GM18498 (cell line): ENCODE measurements at regions not wholly inside any gene's neighbourhood (a gene's known extent, or its start where the extent isn't known, plus 50 kb on each side); places are given as distances from the start of the nearest gene placed in this dataset.
"Not testable (repeated sequence)": the region's sequence is repeated elsewhere in the genome, so short reads cannot be mapped to it uniquely, and the experiment has no call there.

Experiments used
- ATAC-seq: cut with Tn5 transposase; IDR thresholded peaks from one replicate; pipeline ENCODE4 v1.9.1; 2021; ENCODE audit warnings: mild to moderate bottlenecking, moderate library complexity; ENCODE audit not compliant: unreplicated experiment

DNA sequence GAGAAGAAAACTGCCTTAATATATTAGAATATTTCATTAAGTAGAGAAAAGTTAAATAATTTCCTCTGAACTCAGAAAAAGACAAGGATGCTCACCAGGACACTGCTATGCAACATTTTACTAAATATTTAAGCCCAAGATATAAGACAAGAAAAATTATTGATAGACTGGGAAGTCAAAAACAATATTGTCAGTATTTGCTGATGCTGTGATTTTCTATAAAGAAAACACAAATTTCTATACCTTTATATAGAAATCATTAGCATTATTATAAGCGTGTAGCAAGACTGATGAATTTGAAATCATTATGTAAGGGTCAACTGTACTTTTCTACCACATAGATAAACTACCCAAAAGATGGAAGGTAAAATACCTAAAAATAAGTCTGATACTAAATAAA, 451.0 kb downstream of the RNF144A start:
- no peak for ATAC-seq

DNA sequence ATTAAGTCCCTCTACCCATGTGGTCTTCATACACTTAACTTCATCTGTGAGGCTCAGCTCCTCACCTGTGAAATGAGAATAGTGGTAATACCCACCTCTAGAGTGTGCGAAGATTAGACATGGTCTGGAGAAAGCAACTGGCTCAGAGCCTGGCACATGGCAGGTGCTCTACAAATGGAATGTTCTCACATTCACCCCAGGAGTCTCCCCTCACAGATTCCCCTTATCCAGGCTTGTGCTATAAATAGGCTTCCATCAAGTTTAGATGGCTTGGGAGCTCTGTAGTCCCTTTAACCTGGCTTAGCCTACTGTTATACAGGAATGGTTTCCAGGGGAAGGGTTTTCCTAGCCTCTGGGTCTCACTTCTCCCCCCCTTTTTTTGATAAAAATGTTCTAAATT, 455.9 kb downstream of the RNF144A start:
- no peak for ATAC-seq

DNA sequence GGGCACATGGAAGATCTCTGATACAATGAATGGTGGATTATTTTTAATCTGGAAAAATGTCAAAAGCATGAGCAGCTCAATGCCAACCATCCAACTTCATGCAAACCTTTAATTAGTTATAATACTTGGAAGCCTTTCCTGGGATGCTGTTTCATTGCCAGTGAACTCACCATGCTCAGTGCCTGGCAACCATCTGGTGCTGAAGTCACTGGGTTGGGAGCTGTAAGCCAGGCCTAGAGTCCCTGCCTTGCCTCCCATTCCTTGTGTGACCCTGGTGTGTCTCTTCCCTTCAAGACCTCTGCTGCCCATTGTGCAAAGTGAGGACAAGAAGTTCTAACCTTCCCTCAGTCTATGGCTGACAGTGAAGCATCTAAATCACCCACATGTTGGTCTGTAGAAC, 458.7 kb downstream of the RNF144A start:
- ATAC-seq = no peak

DNA sequence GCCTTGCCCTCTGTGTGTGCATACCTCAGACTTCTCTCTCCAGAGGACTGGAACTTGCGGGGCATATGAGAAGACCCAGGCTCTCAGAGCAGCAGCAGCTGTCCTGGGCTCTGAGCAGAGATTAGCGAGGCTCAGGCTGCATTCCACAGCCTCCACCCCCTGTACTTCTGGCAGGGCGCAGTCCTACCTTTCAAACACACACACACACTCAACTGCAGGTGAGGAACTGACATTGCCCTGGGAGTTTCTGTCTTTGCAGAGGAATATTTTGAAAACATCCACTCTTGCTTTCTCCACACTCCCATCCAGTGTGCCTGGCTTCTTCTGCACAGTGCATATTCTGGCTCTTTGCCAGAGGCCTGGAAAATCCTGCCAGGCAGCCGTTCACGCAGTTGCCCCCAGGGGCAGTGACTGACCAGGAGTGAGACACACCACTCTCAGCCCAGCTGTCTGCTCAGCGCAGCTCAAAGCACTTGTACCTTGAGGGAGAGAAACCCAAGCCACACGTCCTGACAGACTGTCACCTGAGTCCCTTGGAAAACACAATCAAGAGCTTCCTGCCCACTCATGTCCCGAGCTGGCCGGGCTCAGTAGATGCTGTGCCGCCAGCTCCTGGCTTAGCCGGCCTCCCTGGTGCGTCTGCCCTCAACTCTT, 460.8 kb downstream of the RNF144A start:
- ATAC-seq = no peak

DNA sequence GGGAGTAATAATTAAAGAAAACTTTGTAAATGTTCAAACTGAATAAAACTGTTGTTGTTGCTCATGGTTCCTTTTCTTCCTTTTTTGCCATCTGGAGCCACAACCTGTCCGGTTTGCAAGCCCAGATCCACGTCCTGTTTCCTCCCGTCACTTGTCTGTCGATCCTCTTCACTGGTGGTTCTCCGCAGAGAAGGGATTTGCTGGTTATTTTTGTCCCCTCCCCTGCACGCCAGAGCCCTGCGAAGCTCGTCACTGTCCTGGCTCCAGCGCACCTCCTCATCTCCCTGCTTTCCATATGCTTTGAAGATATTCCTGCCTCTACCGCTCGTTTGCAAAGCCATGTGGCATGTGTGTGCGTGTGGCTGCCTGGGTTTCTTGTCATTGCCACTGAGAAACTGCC, 461.4 kb downstream of the RNF144A start:
- ATAC-seq = no peak

DNA sequence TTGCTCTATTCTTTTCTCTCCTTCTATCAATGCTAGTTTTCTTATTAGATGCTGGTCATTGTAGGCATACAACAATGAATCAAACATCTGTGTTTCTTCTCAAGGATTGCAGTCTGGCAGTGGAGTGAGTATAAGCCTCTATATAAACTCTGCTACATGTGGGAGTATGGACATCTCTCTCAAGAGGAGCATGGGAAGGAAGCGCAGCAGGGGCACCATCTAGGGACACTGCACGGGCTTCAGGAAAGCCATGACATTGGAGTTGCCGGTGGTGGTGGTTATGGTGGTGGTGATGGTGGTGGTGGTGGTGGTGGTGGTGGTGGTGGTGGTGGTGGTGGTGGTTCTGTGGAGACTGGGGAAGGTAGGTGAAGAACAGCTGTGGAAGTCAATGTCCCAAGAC, 462.6 kb downstream of the RNF144A start:
- ATAC-seq = no peak

DNA sequence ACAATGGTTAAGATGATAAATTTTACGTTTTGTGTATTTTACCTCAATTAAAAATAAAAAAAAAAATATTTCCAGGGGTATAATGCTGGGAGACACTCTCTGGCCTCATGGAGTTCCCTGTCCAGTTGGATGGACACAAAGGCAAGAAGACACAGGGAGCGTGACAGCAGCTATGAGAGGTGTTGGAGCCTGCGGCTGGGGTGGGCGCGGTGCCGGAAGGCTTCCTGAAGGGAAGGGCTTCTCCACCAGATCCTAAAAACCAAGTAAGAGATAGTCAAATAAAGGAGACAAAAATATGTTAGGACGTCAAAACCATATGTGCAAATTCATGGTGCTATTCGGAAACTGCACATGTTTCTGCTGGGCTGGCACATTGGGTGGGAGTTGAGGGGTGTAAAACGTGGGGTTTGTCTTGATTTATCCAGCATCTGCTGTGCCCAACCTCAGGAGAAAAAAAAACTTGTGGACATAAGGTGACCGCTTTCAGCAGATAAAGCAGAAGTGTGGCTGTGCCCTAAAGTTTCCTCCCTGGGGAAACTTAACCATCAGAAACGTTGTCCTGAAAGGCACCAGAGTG, 467.6 kb downstream of the RNF144A start:
- ATAC-seq = no peak

DNA sequence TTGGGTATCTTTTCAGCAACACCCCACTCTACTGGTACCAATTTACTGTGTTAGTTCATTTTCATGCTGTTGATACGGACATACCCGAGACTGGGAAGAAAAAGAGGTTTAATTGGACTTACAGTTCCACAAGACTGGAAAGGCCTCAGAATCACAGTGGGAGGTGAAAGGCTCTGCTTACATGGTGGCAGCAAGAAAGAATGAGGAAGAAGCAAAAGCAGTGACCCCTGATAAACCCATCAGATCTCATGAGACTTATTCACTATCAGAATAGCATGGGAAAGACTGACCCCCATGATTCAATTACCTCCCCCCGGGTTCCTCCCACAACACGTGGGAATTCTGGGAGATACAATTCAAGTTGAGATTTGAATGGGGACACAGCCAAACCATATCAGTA, 473.1 kb downstream of the RNF144A start:
- not testable (repeated sequence) for ATAC-seq

DNA sequence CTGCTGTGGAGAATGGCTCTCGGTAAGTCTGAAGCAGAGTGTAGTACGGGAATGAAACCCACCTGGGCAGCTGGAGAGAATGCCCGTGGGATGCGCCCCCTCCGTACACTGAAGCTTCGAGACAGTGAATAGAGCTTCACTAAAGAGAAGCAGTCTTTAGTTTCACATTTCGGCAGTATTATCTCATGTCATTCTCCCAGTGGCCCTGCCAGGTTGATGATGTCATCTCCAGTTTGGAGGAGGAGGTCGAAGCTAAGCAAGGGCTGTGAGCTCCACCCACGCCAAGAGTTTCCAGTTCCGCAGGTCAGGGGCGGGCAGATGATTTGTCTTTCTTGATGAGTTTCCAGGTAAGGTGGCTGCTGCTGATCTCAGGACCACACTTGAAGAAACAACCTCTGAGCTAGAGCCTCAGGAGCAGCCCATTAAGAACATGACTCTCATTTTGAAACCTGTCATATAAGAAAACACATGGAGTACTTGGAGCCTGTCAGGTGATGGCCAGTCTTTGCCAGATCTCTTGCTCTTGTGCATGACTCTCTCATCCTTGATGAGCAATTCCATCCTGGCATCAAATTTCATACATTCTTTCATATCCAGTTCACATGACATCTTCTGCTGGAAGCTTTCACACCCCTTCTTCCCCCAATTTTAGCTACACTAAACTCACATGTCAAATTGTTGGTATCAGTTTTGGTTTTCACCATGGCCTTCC, 475.0 kb downstream of the RNF144A start:
- ATAC-seq = no peak

DNA sequence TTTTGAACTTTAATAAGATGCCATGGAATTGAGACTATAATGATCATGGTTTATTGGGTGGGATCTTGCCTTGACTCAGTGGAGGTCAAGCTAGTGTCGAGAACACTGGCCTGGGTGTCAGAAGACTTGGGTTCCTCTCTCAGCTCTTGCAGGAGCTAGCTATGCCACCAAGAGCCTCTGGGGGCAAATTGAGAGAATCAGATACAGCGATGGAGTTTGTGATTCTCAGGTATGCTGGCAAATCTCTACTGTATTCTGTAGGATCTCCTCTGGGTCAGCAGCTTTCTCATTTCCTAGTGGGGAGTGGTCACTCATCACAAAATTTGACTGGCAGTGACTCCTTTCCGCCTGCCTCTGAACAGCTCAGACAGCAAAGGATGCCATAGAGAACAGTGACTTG, 477.0 kb downstream of the RNF144A start:
- ATAC-seq = no peak

DNA sequence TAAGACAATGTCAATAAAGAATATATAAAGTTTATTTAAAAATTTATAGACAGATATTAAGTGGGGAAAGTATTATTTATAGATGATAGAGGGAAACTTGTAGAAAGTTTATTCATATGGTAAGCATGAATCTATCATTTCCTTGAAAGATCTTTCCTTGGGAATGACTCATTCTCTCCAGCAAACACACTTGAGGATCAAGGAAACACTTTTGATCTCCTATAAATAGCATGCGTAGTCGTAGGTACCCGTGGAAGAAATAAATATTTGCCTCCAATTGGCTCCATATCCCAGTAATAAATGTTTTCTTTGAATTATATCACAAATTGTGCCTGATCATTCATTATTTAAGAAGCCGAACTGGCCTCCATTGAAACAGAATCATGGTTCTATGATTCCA, 483.4 kb downstream of the RNF144A start:
- no peak for ATAC-seq

DNA sequence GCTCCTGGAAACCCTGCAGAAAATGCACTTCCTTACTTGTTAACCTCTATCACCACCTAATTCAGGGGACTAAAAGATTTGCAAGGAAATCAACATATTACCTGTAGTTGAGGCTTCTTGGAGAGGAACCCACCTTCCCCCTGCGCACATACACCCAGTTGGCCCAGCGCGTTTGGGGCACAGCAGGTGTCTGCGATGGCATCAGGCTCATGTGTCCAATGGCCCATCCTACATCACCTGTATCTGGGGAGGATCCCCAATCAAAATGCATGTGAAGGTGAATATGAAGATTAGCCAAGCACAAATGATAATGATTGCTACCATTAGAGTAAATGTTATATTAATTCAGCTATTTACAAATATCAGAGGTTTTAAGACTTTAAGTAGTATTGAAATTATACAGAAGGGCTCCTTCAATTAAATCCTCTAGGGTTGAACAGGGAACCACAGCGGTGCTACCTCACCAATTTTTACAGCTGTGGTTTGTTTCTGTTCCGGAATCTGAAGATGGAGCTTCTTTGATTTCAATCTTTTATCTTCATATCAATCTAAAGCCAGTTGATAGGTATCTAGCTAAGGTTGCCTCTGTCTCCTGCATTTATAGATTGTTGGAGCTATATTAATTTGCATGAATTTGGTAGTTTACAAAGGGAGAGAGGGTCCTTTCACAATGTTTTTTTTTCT, 486.0 kb downstream of the RNF144A start:
- no peak for ATAC-seq

DNA sequence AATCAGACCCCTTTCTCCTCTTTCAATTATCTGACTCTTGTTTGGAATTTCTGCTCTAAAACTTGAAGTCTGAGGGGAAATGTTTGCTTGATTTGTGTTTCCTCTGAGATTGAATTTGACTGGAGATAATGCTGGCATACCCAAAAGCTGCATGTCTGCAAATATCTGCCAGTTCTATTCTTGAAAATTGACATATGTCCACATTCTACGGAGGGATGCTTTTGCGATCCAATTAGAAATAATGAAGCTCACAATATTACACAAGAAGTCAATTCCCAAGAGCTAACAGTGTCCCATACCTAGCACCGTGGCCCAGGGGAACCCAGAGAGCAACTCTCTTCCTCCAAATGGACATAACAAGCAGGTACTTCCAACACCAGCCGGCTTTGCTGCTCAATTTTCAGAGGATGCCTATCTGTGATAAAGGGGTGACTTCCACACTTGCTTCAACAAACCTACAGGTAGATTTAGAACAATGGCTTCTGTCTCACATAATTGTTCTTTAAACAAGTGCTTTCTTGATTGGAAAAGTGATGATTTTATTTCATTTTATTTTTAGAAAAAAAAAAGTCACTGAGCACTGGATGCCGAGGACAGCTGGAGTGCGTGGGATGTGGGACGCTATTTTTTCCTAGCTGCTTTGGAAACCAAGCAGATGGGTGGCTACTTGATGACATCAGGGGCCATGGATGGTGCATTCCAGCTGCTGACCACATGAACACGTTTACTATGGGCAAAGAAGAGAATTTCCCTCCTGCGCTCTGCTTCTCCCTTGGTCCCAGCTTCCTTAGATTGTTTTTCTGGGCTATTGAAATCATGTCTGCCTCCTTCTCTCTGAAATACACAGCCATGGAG, 488.9 kb downstream of the RNF144A start:
- no peak for ATAC-seq

DNA sequence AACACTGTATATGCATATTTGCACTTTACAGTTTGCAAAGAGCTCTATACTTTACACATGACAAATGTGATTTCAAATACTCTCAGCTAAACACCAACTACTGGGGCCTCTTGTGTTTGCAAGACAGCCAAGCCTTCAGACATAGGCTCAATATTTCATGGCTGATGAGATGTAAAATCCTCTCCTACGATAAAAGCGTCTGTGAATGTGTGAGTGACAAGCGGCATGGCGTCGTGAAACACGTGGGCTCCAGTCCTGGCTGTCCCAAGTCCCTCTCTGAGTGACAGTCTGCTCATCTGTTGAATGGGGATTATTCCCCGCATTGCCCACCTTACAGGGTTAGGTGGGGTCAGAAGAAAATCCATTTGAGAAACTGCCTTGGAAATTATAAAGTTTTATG, 489.8 kb downstream of the RNF144A start:
- ATAC-seq = no peak

DNA sequence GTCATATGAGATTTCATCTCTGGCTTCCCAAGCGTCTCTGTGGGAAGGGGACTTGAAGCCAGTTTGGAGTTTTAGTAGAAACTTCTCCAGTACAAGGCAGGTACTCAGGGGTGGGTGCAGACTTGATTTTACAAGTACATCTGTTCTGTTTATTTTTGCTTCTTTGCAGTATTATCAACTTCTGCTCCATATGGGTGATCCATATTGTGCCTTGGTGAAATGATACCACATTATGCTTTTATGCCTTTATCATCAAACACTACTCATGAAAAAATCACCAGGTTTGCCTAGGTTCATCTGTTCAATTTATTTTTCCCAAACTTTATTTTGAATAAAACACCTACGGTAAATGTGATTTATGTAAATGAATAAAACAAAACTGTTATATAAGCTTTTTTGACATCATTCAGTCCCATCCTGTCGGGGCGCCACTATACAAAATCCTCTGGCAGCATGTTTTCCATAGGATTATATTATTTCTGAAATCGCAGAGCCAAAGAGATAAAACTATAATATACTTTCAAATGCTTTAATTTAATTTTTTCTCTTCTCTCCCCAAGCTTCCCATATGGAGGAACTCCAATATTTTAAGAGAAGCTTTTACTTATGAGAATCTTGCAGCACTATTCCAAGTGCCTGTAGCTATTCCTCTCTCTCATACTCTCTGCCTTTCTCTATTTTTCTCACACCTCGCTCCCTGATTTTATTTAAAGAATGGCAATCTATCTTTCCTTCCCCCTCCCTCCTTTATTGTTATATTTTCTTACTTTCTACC, 490.9 kb downstream of the RNF144A start:
- no peak for ATAC-seq

DNA sequence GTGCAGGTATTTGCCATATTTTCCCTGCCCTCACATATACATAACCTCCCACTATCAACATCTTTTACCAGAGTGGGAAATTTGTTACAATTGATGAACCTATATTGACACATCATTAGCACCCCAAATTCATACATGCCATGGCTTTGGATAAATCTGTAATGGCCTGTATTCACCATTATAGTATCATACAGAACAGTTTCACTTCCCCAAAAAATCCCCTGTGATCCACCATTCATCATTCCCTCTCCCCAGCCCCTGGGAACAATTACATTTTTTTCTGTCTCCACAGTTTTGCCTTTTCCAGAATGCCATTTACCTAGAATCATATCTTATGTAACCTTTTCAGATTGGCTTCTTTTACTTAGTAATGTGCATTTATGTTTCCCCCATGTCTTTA, 494.5 kb downstream of the RNF144A start:
- no peak for ATAC-seq

DNA sequence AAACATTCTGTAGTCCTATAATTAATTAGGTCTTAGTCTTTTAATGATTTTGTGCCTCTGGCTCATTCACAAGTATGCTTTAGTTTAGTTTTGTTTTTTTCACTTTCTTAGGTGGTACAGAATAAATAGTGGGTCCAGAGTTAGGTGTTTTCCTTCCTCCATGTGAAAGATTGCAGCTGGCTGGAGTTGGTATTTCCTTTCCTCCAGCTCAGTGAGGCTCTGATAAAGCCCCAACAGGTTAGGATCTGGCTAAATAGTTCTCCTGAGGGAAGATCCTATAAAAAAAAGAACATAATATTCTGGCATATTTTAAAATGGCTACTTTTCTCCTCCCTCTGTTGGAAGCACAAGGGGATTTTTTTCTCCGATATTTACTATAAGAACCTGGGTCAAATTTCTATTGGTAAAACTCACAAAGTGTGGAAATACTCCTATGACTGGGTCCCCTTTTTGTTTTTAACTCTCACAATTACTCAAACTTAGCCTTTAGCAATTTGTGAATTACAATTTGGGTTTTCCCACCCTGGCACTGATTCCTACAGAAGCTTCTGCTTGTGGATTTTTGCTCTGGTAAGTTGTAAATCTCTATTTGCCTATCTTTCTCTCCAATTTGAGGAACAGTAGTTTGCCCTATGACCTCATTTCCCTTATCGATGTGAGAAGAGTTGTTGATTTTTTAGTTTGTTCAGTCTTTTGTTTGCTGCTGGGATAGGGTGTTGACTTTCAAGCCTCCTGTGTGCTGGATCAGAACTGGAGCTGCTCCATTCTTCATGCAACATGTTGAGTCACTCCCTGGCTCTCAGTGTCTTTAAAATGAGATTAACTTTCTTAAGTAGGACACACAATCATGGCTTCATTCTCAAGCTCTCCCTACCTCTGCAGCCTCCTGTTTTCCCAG, 500.9 kb downstream of the RNF144A start:
- no peak for ATAC-seq

DNA sequence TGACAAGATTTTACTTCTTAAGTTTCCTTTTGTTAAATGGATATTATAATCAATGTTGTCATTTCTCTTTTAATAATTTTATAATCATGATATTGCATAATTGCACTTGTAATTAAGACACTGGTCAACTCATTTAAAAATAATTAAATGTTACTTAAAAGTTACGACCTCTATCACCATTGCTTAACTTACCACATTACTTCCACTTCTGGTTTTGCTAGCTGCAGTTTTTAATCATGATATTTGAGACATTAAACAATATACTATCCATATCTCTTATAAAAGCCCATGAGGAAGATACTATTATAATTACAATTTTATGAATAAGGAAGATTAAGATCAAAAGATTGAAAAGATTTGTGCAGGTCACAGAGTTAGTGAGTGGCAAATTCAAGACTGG, 502.0 kb downstream of the RNF144A start:
- ATAC-seq = no peak

DNA sequence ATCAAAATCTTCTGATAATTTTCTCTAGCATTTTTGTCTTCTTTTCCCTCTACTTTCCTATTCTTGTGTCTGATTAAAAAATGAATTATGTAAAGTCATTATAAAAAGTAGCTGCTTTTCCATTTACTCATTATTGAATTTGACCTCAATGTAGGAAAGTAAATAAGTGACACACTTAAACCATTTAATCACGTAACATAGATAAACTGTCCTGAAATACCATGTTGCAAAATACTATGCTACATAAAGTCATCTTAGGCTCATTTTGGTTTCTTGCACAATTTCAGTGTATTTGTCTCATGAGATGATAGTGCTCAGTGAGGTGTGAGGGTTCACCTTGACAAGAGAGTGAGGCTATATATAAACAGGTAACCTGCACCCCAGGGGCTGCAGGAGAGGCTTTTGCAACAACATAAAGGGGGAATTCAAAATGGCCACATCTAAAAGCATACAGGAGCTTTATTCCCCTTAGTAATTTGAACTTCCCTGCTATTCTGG, 502.7 kb downstream of the RNF144A start:
- ATAC-seq = no peak
